Stimulated activated naive CD8-positive, alpha-beta T cell treated with anti-CD3 and anti-CD28 coated beads, Interleukin-15, Interleukin-2, amounts not matched to agents 100 ng/mL and 50 ng/mL, for 24 hours (primary cell): ENCODE measurements at regions not wholly inside any gene's neighbourhood (a gene's known extent, or its start where the extent isn't known, plus 50 kb on each side); places are given as distances from the start of the nearest gene placed in this dataset.

Experiments
- H3K27ac Mint-ChIP-seq: one replicate; pipeline ENCODE4 v1.8.0; 2021; ENCODE audit warnings: mild to moderate bottlenecking, mixed read lengths
- H3K27me3 Mint-ChIP-seq: one replicate; pipeline ENCODE4 v1.8.0; 2021; ENCODE audit warnings: mixed read lengths
- H3K36me3 Mint-ChIP-seq: one replicate; pipeline ENCODE4 v1.8.0; 2021; ENCODE audit warnings: low read depth, mixed read lengths
- H3K4me1 Mint-ChIP-seq: one replicate; pipeline ENCODE4 v1.8.0; 2021; ENCODE audit warnings: low read depth, mixed read lengths
- H3K4me3 Mint-ChIP-seq: one replicate; pipeline ENCODE4 v1.8.0; 2021; ENCODE audit warnings: mild to moderate bottlenecking, mixed read lengths
- H3K9me3 Mint-ChIP-seq: one replicate; pipeline ENCODE4 v1.8.0; 2021; ENCODE audit warnings: mixed read lengths

- no peaks in the 10 kb centered on the region for H3K27me3 Mint-ChIP-seq
- H3K4me1 Mint-ChIP-seq: no peaks in the 10 kb centered on the region
- no peaks in the 10 kb centered on the region for H3K9me3 Mint-ChIP-seq
- no peak overlapping the region for H3K27ac Mint-ChIP-seq
- H3K4me3 Mint-ChIP-seq: no peak overlapping the region
- H3K36me3 Mint-ChIP-seq: no peaks in the 10 kb centered on the region
Observed at GRCh38 chr5:145562931-145563330, 272.2 kb downstream of the PRELID2 start.

GRCh38 chr5:145558288-145558687 lies 276.9 kb downstream of the PRELID2 start:
- Mint-ChIP-seq H3K4me3 (no peak overlapping the region), H3K27me3 (no peaks in the 10 kb centered on the region), H3K9me3 (peaks cover 18% of the 10 kb centered on the region), H3K36me3 (no peaks in the 10 kb centered on the region), H3K27ac (no peak overlapping the region), H3K4me1 (no peaks in the 10 kb centered on the region)

DNA sequence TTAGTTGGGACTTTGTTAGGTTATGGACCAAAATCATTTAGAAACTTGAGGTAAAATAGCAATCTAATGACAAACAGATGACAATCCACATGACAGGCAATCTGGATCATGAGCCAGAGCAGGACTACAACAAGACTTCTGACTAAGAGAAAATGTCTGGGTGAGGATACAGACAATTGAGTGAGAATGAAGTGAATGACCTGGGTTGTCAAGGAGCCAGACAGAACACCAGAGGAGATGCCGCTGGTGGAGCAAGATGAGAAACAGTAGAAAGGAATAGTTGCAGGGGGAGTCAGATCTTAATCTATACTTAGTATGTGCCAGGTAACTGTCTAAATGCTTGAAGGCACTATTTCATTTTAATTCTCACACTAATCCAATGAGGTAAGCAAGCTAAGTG lies 277.8 kb downstream of the PRELID2 start:
- no peaks in the 10 kb centered on the region for H3K36me3 Mint-ChIP-seq
- peaks cover 20% of the 10 kb centered on the region for H3K9me3 Mint-ChIP-seq
- no peak overlapping the region for H3K27ac Mint-ChIP-seq
- H3K27me3 Mint-ChIP-seq: no peaks in the 10 kb centered on the region
- H3K4me1 Mint-ChIP-seq: no peaks in the 10 kb centered on the region
- no peak overlapping the region for H3K4me3 Mint-ChIP-seq

GRCh38 chr5:145554399-145554798 lies 280.7 kb downstream of the PRELID2 start:
- H3K9me3 Mint-ChIP-seq: peaks cover 26% of the 10 kb centered on the region
- no peaks in the 10 kb centered on the region for H3K4me1 Mint-ChIP-seq
- H3K27me3 Mint-ChIP-seq: no peaks in the 10 kb centered on the region
- no peaks in the 10 kb centered on the region for H3K36me3 Mint-ChIP-seq
- H3K4me3 Mint-ChIP-seq: no peak overlapping the region
- no peak overlapping the region for H3K27ac Mint-ChIP-seq

DNA sequence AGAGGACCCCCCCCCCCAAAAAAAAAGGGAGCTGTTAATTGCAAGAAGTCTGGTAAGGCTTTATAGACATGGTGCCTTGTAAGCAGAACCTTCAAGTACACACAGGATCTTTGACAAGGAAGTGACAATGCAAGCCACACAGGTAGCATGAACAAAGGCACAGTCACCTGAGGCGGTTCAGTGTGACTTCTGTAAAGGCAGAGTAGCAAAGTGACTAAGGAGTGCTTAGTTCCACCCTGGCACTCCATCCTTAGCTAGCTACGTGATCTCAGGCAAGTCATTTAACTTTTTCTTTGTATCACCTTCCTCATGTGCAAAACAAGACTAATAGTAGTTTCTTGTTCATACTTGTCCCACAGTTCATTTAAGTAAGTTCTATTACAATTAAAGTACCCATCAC lies 282.0 kb downstream of the PRELID2 start:
- H3K27me3 Mint-ChIP-seq: no peaks in the 10 kb centered on the region
- H3K36me3 Mint-ChIP-seq: no peaks in the 10 kb centered on the region
- peaks cover 31% of the 10 kb centered on the region for H3K9me3 Mint-ChIP-seq
- no peaks in the 10 kb centered on the region for H3K4me1 Mint-ChIP-seq
- H3K4me3 Mint-ChIP-seq: no peak overlapping the region
- H3K27ac Mint-ChIP-seq: no peak overlapping the region

GRCh38 chr5:145551714-145552113 lies 283.4 kb downstream of the PRELID2 start:
- Mint-ChIP-seq H3K9me3 (peaks cover 29% of the 10 kb centered on the region), H3K36me3 (no peaks in the 10 kb centered on the region), H3K27ac (no peak overlapping the region), H3K27me3 (no peaks in the 10 kb centered on the region), H3K4me1 (no peaks in the 10 kb centered on the region), H3K4me3 (no peak overlapping the region)

GRCh38 chr5:145548097-145548496 lies 287.0 kb downstream of the PRELID2 start:
- H3K27ac Mint-ChIP-seq: no peak overlapping the region
- peaks cover 12% of the 10 kb centered on the region for H3K9me3 Mint-ChIP-seq
- H3K4me1 Mint-ChIP-seq: no peaks in the 10 kb centered on the region
- H3K36me3 Mint-ChIP-seq: no peaks in the 10 kb centered on the region
- H3K27me3 Mint-ChIP-seq: no peaks in the 10 kb centered on the region
- H3K4me3 Mint-ChIP-seq: no peak overlapping the region

DNA sequence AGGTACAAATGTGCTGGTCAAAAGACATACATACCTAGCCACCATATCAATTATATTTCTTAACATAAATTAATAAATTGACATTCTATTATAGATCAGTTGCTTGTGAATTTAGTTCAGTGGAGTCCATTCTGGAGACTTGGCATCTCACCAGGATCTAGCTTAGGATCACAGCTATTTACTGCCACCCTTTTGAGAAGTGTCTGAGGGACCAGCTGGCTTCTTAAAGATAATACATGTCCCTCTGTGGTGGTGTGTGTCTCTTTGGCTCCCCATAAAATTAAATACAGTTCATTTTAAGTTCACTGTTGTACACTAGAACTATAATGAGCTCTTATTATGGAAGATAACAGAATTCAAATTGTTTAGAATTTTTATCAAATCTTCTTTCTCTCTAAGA lies 290.7 kb downstream of the PRELID2 start:
- no peaks in the 10 kb centered on the region for H3K36me3 Mint-ChIP-seq
- H3K9me3 Mint-ChIP-seq: peaks cover 15% of the 10 kb centered on the region
- H3K27me3 Mint-ChIP-seq: no peaks in the 10 kb centered on the region
- no peak overlapping the region for H3K27ac Mint-ChIP-seq
- no peaks in the 10 kb centered on the region for H3K4me1 Mint-ChIP-seq
- no peak overlapping the region for H3K4me3 Mint-ChIP-seq

GRCh38 chr5:145543968-145544367 lies 291.2 kb downstream of the PRELID2 start:
- no peak overlapping the region for H3K4me3 Mint-ChIP-seq
- no peaks in the 10 kb centered on the region for H3K36me3 Mint-ChIP-seq
- H3K9me3 Mint-ChIP-seq: peaks cover 15% of the 10 kb centered on the region
- no peaks in the 10 kb centered on the region for H3K4me1 Mint-ChIP-seq
- H3K27me3 Mint-ChIP-seq: no peaks in the 10 kb centered on the region
- H3K27ac Mint-ChIP-seq: no peak overlapping the region

DNA sequence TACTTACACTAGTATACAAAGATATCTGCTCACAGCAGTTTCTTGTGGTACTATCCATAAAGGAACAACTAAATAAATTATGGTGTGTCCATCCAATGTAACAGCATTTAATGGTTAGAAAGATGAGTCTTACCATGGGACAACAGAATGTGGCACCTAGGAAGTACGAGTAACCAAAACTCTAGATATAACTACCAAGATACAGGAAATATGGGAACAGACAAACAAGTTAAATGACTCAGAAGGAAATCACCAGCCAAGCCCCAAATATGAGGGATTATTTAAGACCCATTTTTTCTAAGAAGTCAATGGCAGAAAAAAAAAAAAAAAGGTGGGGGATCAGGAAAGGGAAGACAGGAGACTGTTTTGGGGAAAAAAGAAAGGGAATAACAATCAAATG lies 294.8 kb downstream of the PRELID2 start:
- Mint-ChIP-seq H3K36me3 (no peaks in the 10 kb centered on the region), H3K27me3 (no peaks in the 10 kb centered on the region), H3K9me3 (peaks cover 15% of the 10 kb centered on the region), H3K4me3 (no peak overlapping the region), H3K27ac (no peak overlapping the region), H3K4me1 (no peaks in the 10 kb centered on the region)

DNA sequence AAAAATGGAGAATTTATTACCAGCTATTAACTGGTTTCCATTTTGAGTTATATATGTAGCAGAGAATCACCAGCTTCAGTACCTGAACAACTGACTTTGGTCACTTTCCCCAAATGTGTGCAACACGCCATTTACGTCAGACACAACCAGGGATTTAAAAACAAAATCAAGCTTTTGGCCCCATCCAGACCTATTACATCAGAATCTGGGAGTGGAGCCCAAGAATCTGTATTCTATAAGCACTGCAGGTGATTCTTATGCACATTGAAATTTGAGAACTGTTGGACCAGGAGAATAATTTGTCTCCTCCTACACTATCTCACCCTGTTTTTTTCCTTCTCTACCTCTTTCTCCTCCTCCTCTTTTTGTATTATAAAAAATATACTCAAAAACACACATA lies 295.9 kb downstream of the PRELID2 start:
- Mint-ChIP-seq H3K9me3 (peaks cover 15% of the 10 kb centered on the region), H3K36me3 (no peaks in the 10 kb centered on the region), H3K27ac (no peak overlapping the region), H3K27me3 (no peaks in the 10 kb centered on the region), H3K4me3 (no peak overlapping the region), H3K4me1 (no peaks in the 10 kb centered on the region)

DNA sequence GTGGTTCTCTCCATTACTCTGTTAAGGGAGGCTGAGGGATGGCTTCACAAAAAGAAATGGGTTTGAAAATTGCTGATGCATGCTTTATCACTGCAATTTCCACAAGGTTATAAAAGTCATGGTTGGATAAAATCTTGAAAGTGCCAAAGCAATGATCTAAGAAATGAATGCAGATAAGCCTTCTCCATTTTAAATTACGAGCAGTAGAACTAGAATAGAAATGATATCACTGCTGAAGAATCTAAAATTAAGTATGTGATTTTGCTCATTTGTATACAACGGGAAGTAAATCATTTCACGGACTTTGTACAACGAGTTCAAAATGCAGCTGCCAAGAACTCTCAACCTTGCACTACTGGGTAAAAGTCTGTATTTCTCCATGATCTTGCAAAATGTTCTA lies 299.0 kb downstream of the PRELID2 start:
- Mint-ChIP-seq H3K36me3 (no peaks in the 10 kb centered on the region), H3K4me1 (no peaks in the 10 kb centered on the region), H3K4me3 (no peak overlapping the region), H3K27me3 (no peaks in the 10 kb centered on the region), H3K9me3 (peaks cover 16% of the 10 kb centered on the region), H3K27ac (no peak overlapping the region)

GRCh38 chr5:145531038-145531734 lies 304.0 kb downstream of the PRELID2 start:
- H3K4me1 Mint-ChIP-seq: no peaks in the 10 kb centered on the region
- H3K27me3 Mint-ChIP-seq: no peaks in the 10 kb centered on the region

GRCh38 chr5:145521523-145521922 lies 313.6 kb downstream of the PRELID2 start:
- Mint-ChIP-seq H3K27me3 (no peaks in the 10 kb centered on the region), H3K36me3 (no peaks in the 10 kb centered on the region), H3K27ac (no peak overlapping the region), H3K4me1 (no peaks in the 10 kb centered on the region), H3K4me3 (no peak overlapping the region), H3K9me3 (peaks cover 17% of the 10 kb centered on the region)

More at GRCh38 chr5:145531038-145531734, 304.0 kb downstream of the PRELID2 start:
- peaks cover 10% of the 10 kb centered on the region for H3K9me3 Mint-ChIP-seq
- no peaks in the 10 kb centered on the region for H3K36me3 Mint-ChIP-seq
- H3K27ac Mint-ChIP-seq: no peak overlapping the region
- no peak overlapping the region for H3K4me3 Mint-ChIP-seq

DNA sequence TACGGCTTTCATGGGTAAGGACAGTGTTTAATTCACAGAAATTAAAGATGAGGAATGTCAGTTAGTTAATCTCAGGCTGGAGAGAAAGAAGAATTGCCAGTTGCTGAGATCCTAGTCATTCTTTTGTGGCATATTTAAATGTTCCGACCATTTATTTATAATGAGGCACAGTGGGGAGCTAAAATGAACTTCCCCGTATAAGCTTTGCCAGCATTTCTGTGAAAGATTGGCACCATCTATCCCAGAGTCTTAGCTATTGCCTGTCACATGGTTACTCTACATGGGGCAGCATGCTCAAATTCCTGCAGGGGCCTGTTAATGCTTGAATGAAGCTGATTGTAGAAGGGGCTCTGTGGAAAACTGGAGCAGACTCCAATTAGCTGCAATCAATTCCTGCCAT lies 314.1 kb downstream of the PRELID2 start:
- Mint-ChIP-seq H3K4me3 (no peak overlapping the region), H3K36me3 (no peaks in the 10 kb centered on the region), H3K27me3 (no peaks in the 10 kb centered on the region), H3K4me1 (no peaks in the 10 kb centered on the region), H3K9me3 (peaks cover 19% of the 10 kb centered on the region), H3K27ac (no peak overlapping the region)

GRCh38 chr5:145520335-145520734 lies 314.8 kb downstream of the PRELID2 start:
- no peaks in the 10 kb centered on the region for H3K4me1 Mint-ChIP-seq
- H3K4me3 Mint-ChIP-seq: no peak overlapping the region
- H3K36me3 Mint-ChIP-seq: no peaks in the 10 kb centered on the region
- no peaks in the 10 kb centered on the region for H3K27me3 Mint-ChIP-seq
- no peak overlapping the region for H3K27ac Mint-ChIP-seq
- H3K9me3 Mint-ChIP-seq: peaks cover 21% of the 10 kb centered on the region
